ENCODE measurements at regions not wholly inside any gene's neighbourhood (a gene's known extent, or its start where the extent isn't known, plus 50 kb on each side); places are given as distances from the start of the nearest gene placed in this dataset.

GRCh38 chr18:45352874-45353273, 262.4 kb upstream of the SLC14A2 start:
- H3K4me1 ChIP-seq (ENCODE audit: insufficient read depth, low read length, poor library complexity, severe bottlenecking), result no peaks in the 10 kb centered on the region
- H3K9me2 ChIP-seq (ENCODE audit: insufficient read depth, low read length), result no peaks in the 10 kb centered on the region
- no peak for DNase-seq (ENCODE audit: low spot score)
- H3K4me3 ChIP-seq (ENCODE audit: low read depth, low read length, poor library complexity, severe bottlenecking), result no peak overlapping the region
- H3K79me2 ChIP-seq (ENCODE audit: insufficient read depth, low read depth, low read length), result no peaks in the 10 kb centered on the region
- TF ChIP-seq CTCF (conservative IDR thresholded peaks at IDR 0.05; ENCODE audit: low read length) (no peak), EZH2phosphoT487 (IDR thresholded peaks at IDR 0.05; ENCODE audit: borderline replicate concordance, low read depth, low read length) (no peak)
- intact Hi-C loops (cut with micrococcal nuclease; ENCODE audit: unreplicated experiment), result no loop called here
- ChIA-PET CTCF (ENCODE audit: unreplicated experiment) (no interaction called here), POLR2A (no interaction called here)
- no peak overlapping the region for H2AFZ ChIP-seq (ENCODE audit: low read length)
- H3K36me3 ChIP-seq (ENCODE audit: insufficient read depth, low read length), result no peaks in the 10 kb centered on the region
- no TSS peak for BruUV-seq (replicated peaks)
- no peaks in the 10 kb centered on the region for H3K9me3 ChIP-seq (ENCODE audit: low read length)
- no peaks in the 10 kb centered on the region for H4K20me1 ChIP-seq (ENCODE audit: insufficient read depth, low read length)
- no peak overlapping the region for H3K4me2 ChIP-seq (ENCODE audit: low read length)
- no peak overlapping the region for H3K27ac ChIP-seq (ENCODE audit: low read depth, low read length, poor library complexity, severe bottlenecking)

- DNase-seq (ENCODE audit: low spot score), result no peak
- Histone ChIP-seq H4K20me1 (ENCODE audit: insufficient read depth, low read length) (no peaks in the 10 kb centered on the region), H3K36me3 (ENCODE audit: insufficient read depth, low read length) (no peaks in the 10 kb centered on the region), H3K9me3 (ENCODE audit: low read length) (no peaks in the 10 kb centered on the region), H3K4me1 (ENCODE audit: insufficient read depth, low read length, poor library complexity, severe bottlenecking) (no peaks in the 10 kb centered on the region), H3K4me3 (ENCODE audit: low read depth, low read length, poor library complexity, severe bottlenecking) (no peak overlapping the region), H3K27ac (ENCODE audit: low read depth, low read length, poor library complexity, severe bottlenecking) (no peak overlapping the region), H3K9me2 (ENCODE audit: insufficient read depth, low read length) (no peaks in the 10 kb centered on the region), H3K4me2 (ENCODE audit: low read length) (no peak overlapping the region), H2AFZ (ENCODE audit: low read length) (no peak overlapping the region), H3K79me2 (ENCODE audit: insufficient read depth, low read depth, low read length) (no peaks in the 10 kb centered on the region)
- TF ChIP-seq CTCF (conservative IDR thresholded peaks at IDR 0.05; ENCODE audit: low read length) (no peak), EZH2phosphoT487 (IDR thresholded peaks at IDR 0.05; ENCODE audit: borderline replicate concordance, low read depth, low read length) (no peak)
- intact Hi-C loops (cut with micrococcal nuclease; ENCODE audit: unreplicated experiment), result no loop called here
- BruUV-seq (replicated peaks), result no TSS peak
- ChIA-PET POLR2A (no interaction called here), CTCF (ENCODE audit: unreplicated experiment) (no interaction called here)
These were observed 261.7 kb upstream of the SLC14A2 start for GRCh38 chr18:45353530-45353929.

- TF ChIP-seq EZH2phosphoT487 (IDR thresholded peaks at IDR 0.05; ENCODE audit: borderline replicate concordance, low read depth, low read length), result no peak
- no peak for TF ChIP-seq CTCF (conservative IDR thresholded peaks at IDR 0.05; ENCODE audit: low read length)
- no peaks in the 10 kb centered on the region for H4K20me1 ChIP-seq (ENCODE audit: insufficient read depth, low read length)
- CTCF ChIA-PET (ENCODE audit: unreplicated experiment), result no interaction called here
- H3K36me3 ChIP-seq (ENCODE audit: insufficient read depth, low read length), result no peaks in the 10 kb centered on the region
- BruUV-seq (replicated peaks), result no TSS peak
- no peak overlapping the region for H3K4me2 ChIP-seq (ENCODE audit: low read length)
- intact Hi-C loops (cut with micrococcal nuclease; ENCODE audit: unreplicated experiment), result no loop called here
- POLR2A ChIA-PET, result interaction anchor here (1.0 kb wide), 1 partner anchor 17 kb away, joined by 3 read pairs; no protein-coding TSS in a partner anchor
- no peak overlapping the region for H3K27ac ChIP-seq (ENCODE audit: low read depth, low read length, poor library complexity, severe bottlenecking)
- no peak for DNase-seq (ENCODE audit: low spot score)
- H3K9me2 ChIP-seq (ENCODE audit: insufficient read depth, low read length), result no peaks in the 10 kb centered on the region
- H3K79me2 ChIP-seq (ENCODE audit: insufficient read depth, low read depth, low read length), result no peaks in the 10 kb centered on the region
- H3K4me3 ChIP-seq (ENCODE audit: low read depth, low read length, poor library complexity, severe bottlenecking), result no peak overlapping the region
- no peaks in the 10 kb centered on the region for H3K9me3 ChIP-seq (ENCODE audit: low read length)
- H2AFZ ChIP-seq (ENCODE audit: low read length), result no peak overlapping the region
- no peaks in the 10 kb centered on the region for H3K4me1 ChIP-seq (ENCODE audit: insufficient read depth, low read length, poor library complexity, severe bottlenecking)
These were observed 259.2 kb upstream of the SLC14A2 start for GRCh38 chr18:45355944-45356520.
